HEK293T (cell line): ENCODE measurements at regions not wholly inside any gene's neighbourhood (a gene's known extent, or its start where the extent isn't known, plus 50 kb on each side); places are given as distances from the start of the nearest gene placed in this dataset.

ENCODE experiments used
- ELF4 ChIP-seq: fragments of 450-650 bp; IDR thresholded peaks from 2 replicates; pipeline ENCODE4 v1.6.1; 2017; ENCODE audit warnings: antibody characterized with exemption
- HDGF ChIP-seq: fragments of 450-650 bp; IDR thresholded peaks from 2 replicates; pipeline ENCODE4 v1.6.1; 2017; ENCODE audit warnings: antibody characterized with exemption, borderline replicate concordance
- NFRKB ChIP-seq: fragments of 450-650 bp; IDR thresholded peaks from 2 replicates; pipeline ENCODE4 v1.6.1; 2016; ENCODE audit warnings: mild to moderate bottlenecking, moderate library complexity
- PKNOX1 ChIP-seq: fragments of 450-650 bp; IDR thresholded peaks from 2 replicates; pipeline ENCODE4 v1.6.1; 2016
- TARDBP ChIP-seq: fragments of 450-650 bp; IDR thresholded peaks from 2 replicates; pipeline ENCODE4 v1.6.1; 2016
- ZNF384 ChIP-seq: fragments of 450-650 bp; IDR thresholded peaks from 2 replicates; pipeline ENCODE4 v1.6.1; 2016

DNA sequence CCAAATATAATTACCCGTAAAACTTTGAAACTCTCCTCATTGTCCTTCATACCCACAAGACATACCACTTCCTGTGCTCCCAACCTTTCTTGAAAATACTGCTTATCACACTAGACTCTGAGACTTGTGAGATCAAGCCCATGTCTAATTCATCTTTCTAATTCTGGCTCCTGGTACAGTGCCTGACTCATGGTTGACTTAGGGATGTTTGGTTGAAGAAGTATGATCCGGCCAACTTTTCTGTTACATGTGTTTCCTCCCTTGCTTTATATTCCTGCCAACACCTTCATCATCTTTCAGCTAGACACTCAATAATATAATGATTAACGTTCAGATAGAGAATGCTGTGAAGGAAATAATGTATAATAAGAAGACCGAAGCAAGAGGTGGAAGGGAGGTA is 58.2 kb downstream of the MEX3B start:
- no peak for TF ChIP-seq ELF4
- TF ChIP-seq PKNOX1: no peak
- TF ChIP-seq ZNF384: no peak
- TF ChIP-seq HDGF: no peak
- no peak for TF ChIP-seq NFRKB
- TF ChIP-seq TARDBP: no peak
